Ishikawa (cell line): ENCODE measurements at regions not wholly inside any gene's neighbourhood (a gene's known extent, or its start where the extent isn't known, plus 50 kb on each side); places are given as distances from the start of the nearest gene placed in this dataset.

Experiments used
- CEBPB ChIP-seq: IDR thresholded peaks from 2 replicates; pipeline ENCODE4 v1.6.1; 2012
- CREB1 ChIP-seq: IDR thresholded peaks from 2 replicates; pipeline ENCODE4 v1.6.1; 2012; ENCODE audit warnings: low read depth
- EGR1 ChIP-seq: IDR thresholded peaks from 2 replicates; pipeline ENCODE4 v1.6.1; 2012
- EP300 ChIP-seq: IDR thresholded peaks from 2 replicates; pipeline ENCODE4 v1.6.1; 2012; ENCODE audit warnings: borderline replicate concordance
- FOXM1 ChIP-seq: IDR thresholded peaks from 2 replicates; pipeline ENCODE4 v1.6.1; 2012; ENCODE audit warnings: low read depth, borderline replicate concordance
- MAX ChIP-seq: IDR thresholded peaks from 2 replicates; pipeline ENCODE4 v1.6.1; 2012
- NFIC ChIP-seq: IDR thresholded peaks from 2 replicates; pipeline ENCODE4 v1.6.1; 2012
- RAD21 ChIP-seq: IDR thresholded peaks from 2 replicates; pipeline ENCODE4 v1.6.1; 2012; ENCODE audit warnings: low read depth
- REST ChIP-seq: IDR thresholded peaks from 2 replicates; pipeline ENCODE4 v1.6.1; 2012; ENCODE audit warnings: low read depth, mild to moderate bottlenecking
- TAF1 ChIP-seq: IDR thresholded peaks from 2 replicates; pipeline ENCODE4 v1.6.1; 2012; ENCODE audit warnings: low read depth, mild to moderate bottlenecking
- TCF12 ChIP-seq: IDR thresholded peaks from 2 replicates; pipeline ENCODE4 v1.6.1; 2012; ENCODE audit warnings: low read depth
- TEAD4 ChIP-seq: IDR thresholded peaks from 2 replicates; pipeline ENCODE4 v1.6.1; 2012
- USF1 ChIP-seq: IDR thresholded peaks from 2 replicates; pipeline ENCODE4 v1.6.1; 2012
- YY1 ChIP-seq: IDR thresholded peaks from 2 replicates; pipeline ENCODE4 v1.6.1; 2012; ENCODE audit warnings: low read depth

DNA sequence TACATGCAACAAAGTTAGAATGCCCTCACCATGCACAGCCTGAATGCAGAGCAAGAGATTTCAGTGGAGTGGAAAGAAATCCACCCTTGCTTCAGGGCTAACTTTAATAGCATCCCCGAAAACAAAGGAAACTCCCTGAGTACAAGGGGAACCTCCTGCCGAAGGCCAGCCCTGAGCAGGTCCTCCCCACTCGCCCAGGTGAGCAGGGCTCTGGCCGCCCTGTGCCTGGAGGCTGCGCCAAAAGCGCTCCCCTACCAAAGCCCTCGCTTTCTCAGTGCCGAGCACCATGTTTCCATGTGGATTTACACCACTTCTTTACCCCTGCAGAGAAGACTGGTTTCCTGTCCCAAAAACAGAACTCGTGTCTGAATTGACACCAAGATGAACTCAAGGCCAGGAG is 61.9 kb upstream of the RPS6KA2 start:
- TF ChIP-seq CEBPB (no peak), TCF12 (no peak), EGR1 (no peak), REST (no peak), EP300 (no peak), NFIC (no peak), USF1 (no peak), TAF1 (no peak), YY1 (no peak), TEAD4 (no peak), MAX (no peak), RAD21 (no peak), CREB1 (no peak), FOXM1 (no peak)
